AG09319 (cell line): ENCODE measurements at regions not wholly inside any gene's neighbourhood (a gene's known extent, or its start where the extent isn't known, plus 50 kb on each side); places are given as distances from the start of the nearest gene placed in this dataset.

ENCODE experiments used
- DNase-seq: peaks from one replicate; pipeline ENCODE4 v3.0.0-alpha.2; 2010; ENCODE audit warnings: low read depth; ENCODE audit errors: extremely low read depth
- TF ChIP-seq, protein P1 (sequence below): IDR thresholded peaks from 2 replicates; pipeline ENCODE4 v1.5.1; 2011; ENCODE audit warnings: low read depth, mild to moderate bottlenecking, inconsistent platforms, low read length, moderate library complexity

DNA sequence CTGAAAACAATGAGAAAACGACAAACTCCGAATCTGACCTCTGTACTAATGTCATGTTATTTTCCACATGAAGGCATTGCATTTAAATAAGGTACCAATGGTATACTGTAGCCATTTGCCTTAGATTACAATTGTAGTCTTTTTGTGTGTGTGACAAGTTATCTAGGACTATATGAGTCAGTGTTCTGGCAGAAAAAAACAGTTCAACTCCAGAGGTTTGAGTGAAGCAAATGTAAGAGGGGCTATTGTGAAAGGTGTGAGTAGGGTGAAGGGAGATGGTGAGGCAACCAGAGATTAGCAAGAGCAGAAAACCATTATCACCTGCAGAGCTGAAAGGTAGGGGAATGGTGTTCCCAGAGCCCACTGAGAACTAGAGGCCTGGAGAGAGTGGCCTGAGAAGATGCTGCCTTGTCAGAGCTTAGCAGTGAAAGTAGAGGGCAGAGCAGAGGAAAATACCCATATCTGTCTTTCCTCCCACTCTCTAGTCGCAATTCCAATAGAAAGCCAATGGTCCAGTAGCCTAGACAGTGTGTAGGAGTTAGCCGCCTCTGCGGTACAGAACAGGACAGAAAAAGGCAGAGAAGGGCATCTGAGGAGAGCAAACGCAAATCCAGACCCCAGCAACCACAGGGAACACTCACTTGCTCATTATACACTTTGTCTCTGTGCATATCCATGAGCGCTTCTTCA is 112.2 kb downstream of the DYRK2 start:
- TF ChIP-seq, protein P1, sequence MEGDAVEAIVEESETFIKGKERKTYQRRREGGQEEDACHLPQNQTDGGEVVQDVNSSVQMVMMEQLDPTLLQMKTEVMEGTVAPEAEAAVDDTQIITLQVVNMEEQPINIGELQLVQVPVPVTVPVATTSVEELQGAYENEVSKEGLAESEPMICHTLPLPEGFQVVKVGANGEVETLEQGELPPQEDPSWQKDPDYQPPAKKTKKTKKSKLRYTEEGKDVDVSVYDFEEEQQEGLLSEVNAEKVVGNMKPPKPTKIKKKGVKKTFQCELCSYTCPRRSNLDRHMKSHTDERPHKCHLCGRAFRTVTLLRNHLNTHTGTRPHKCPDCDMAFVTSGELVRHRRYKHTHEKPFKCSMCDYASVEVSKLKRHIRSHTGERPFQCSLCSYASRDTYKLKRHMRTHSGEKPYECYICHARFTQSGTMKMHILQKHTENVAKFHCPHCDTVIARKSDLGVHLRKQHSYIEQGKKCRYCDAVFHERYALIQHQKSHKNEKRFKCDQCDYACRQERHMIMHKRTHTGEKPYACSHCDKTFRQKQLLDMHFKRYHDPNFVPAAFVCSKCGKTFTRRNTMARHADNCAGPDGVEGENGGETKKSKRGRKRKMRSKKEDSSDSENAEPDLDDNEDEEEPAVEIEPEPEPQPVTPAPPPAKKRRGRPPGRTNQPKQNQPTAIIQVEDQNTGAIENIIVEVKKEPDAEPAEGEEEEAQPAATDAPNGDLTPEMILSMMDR = no peak
- no peak for DNase-seq

DNA sequence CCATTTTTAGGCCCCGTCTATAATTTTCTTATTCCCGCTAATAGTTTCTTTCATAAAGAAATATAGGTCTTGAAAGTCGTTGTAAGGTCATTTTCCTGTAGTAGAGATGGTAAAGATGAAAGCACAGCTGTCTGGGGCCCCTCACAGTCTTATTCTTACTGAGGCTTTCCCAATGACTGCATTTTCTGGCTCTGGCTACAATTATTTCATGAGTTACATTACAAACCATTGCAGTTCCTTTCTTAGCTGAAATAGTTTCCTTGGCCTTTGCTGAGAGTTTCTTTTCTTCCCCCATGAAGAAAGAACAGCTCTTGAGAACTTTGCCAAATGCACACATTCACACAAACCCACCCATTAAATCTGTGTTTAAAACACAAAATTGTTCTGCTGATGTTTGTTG is 113.0 kb downstream of the DYRK2 start:
- TF ChIP-seq, protein P1 = no peak

DNA sequence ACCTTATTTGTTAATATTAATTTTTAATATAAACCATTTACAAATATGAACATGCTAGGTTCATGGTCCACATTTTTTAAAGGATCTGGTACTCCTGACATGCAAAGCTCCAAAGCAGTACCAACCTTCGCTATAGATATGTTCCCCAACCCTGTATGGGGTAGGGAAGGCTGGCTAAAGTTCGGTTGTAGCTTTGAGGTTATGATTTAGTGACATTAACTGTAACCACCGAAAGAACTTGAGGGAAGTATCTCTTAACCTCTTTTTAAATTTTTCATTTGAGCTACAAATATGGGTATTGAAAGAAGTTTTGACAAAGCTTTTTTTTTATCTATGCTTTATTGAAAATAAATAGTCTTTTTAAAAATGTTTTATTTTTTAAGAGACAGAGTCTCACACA is 115.5 kb downstream of the DYRK2 start:
- TF ChIP-seq, protein P1 = no peak
- DNase-seq = no peak

More for the DNA sequence above, 113.0 kb downstream of the DYRK2 start:
- DNase-seq = no peak

DNA sequence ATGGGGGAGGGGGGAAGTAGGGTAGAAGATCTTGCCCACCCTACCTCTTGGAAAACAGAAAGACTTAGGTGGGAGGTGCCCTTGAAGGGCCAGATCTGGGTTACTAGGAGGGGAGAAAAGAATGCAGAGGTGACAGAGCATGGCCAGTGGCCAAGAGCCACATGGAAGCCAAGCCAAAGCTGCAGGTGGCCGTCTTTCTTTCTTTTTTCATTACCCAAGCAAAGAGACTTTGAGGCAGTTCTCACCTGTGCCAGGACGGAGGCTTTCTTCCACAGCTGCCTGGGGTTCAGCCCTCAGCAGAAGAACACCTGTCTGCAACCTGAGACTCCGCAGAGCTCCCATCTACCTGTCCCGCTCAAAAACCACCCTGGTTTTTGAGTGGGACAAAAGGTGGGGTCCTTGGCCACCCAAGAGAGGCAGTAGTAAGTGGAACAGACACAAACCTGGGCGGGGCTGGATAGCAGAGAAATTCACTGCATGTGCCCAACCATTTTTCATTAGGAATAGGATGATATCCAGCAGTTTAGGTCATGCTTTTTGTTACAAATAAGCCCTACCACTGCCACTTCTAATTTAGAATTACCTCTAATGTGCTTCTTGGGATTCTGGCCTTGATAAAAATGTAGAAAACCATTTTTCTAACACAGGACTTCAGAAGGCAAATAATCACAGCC is 116.5 kb downstream of the DYRK2 start:
- TF ChIP-seq, protein P1 = no peak
- DNase-seq = no peak

DNA sequence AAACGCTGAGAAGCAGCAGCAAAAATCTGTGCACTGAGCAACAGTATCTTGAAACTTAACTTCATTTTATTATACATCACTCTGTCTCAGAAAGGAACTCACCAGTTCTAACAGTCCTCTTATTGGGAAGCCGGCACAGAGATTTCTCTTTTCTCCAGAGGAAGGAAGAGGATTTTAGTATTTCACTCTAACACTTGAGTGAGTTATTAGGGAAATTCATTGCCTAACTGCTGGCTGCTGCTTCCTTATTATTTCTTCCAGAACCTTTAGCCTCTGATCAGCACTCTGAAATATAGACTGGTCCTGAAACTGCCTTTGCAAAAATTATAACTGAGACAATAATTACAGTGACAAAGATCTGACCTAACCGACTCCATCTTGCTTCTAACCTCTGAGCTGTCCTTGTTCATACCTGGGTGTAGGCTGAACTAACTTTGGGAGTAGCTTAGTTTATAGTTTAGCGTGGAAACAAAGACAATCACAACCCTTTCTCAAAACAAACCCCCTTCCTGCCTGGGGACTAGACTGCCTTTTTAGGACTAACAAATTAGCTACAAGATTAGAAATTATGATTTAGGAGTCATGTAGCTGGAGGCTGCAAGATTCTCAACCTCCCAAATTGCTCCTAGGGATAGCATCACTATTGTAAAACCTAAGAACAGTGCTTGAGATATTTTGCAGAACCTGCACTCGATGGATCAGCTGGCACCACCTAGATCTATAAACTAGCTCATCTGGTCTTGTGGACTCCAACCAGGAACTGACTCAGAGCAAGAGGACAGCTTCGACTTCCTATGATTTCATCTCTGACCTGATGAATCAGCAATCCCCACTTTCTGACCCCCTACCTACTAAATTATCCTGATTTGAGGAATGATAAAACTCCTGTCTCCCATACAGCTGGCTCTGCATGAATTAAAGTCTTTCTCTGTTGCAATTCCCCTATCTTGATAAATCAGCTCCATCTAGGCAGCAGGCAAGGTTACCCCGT is 117.5 kb downstream of the DYRK2 start:
- TF ChIP-seq, protein P1 = no peak
- DNase-seq = no peak

DNA sequence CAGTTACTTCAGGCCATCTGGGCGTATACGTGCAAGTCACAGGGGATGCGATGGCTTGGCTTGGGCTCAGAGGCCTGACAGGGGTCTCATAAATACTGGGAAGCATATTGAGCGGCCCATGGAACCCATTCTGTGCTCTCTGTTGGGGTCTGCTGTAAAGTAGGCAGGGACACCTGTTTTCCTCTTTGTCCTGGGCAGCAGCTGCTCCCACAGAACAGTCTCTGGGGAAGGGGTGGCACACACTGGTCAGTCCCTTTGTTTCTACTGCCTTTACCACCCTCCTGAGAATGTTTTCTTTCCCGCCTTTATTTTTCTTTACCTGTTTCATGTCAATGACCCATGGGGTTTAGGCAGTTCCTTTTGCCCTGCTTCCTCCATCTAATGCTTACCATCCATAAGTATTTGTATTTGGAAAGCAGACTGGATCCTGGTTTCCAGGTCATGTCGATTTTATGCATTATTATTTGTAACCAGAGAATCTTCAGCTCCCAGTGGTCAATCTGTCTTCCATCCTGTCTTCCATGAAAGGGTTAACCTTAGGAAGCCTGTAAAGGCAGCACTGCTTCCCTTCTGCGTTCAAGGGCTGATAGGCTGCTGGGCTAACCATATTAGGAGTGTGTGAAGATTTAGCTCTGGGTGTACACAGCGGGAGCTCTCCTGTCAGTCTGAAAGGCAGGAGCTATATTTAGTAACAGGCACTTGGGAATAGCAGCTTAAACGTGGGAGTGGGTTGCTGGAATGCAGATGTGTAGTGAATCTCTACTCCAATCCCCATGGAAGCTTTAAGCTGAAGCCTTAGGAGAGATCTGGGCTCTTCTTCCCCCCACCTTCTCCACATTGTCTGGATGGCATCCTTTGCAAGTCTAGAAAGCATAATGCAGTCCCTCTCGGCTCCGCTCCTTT is 124.0 kb downstream of the DYRK2 start:
- TF ChIP-seq, protein P1 = no peak
- no peak for DNase-seq
